AG04449 (cell line): ENCODE measurements at regions not wholly inside any gene's neighbourhood (a gene's known extent, or its start where the extent isn't known, plus 50 kb on each side); places are given as distances from the start of the nearest gene placed in this dataset.

ENCODE experiments used
- CTCF ChIA-PET: fragments of 350-600 bp; formaldehyde crosslinking; extraction: SDS; loops from one replicate; lab custom pipeline; 2021; ENCODE audit warnings: antibody characterized with exemption; lab: Yijun Ruan, JAX
- POLR2A ChIA-PET: fragments of 400-600, 350-600 bp; formaldehyde crosslinking; extraction: SDS; loops from one replicate; lab custom pipeline; 2020; ENCODE audit warnings: antibody characterized with exemption, inconsistent platforms; lab: Yijun Ruan, JAX
- DNase-seq: peaks from one replicate; pipeline ENCODE4 v3.0.0-alpha.2; 2010; ENCODE audit warnings: low read depth, low spot score
- H3K4me3 ChIP-seq: 2 replicates; pipeline ENCODE4 v1.5.1; 2011; ENCODE audit warnings: low read depth, mild to moderate bottlenecking, control low read depth, low read length
- TF ChIP-seq, protein P1 (sequence below): IDR thresholded peaks from one replicate; pipeline ENCODE4 v1.5.1; 2011; ENCODE audit warnings: mild to moderate bottlenecking, moderate library complexity, low read length, control low read depth, inconsistent platforms; ENCODE audit not compliant: insufficient read depth; ENCODE audit errors: missing control alignments

GRCh38 chr6:43880236-43881137, 110.5 kb downstream of the VEGFA start:
- POLR2A ChIA-PET, result no interaction called here
- TF ChIP-seq, protein P1, sequence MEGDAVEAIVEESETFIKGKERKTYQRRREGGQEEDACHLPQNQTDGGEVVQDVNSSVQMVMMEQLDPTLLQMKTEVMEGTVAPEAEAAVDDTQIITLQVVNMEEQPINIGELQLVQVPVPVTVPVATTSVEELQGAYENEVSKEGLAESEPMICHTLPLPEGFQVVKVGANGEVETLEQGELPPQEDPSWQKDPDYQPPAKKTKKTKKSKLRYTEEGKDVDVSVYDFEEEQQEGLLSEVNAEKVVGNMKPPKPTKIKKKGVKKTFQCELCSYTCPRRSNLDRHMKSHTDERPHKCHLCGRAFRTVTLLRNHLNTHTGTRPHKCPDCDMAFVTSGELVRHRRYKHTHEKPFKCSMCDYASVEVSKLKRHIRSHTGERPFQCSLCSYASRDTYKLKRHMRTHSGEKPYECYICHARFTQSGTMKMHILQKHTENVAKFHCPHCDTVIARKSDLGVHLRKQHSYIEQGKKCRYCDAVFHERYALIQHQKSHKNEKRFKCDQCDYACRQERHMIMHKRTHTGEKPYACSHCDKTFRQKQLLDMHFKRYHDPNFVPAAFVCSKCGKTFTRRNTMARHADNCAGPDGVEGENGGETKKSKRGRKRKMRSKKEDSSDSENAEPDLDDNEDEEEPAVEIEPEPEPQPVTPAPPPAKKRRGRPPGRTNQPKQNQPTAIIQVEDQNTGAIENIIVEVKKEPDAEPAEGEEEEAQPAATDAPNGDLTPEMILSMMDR, result no peak
- CTCF ChIA-PET, result interaction anchor here (1.2 kb wide), 1 partner anchor 14 kb away, joined by 3 read pairs; no protein-coding TSS in a partner anchor
- no peak for DNase-seq
- H3K4me3 ChIP-seq, result no peak overlapping the region

- TF ChIP-seq, protein P1, result no peak
Measured at GRCh38 chr6:43879722-43880121, 109.7 kb downstream of the VEGFA start.

DNA sequence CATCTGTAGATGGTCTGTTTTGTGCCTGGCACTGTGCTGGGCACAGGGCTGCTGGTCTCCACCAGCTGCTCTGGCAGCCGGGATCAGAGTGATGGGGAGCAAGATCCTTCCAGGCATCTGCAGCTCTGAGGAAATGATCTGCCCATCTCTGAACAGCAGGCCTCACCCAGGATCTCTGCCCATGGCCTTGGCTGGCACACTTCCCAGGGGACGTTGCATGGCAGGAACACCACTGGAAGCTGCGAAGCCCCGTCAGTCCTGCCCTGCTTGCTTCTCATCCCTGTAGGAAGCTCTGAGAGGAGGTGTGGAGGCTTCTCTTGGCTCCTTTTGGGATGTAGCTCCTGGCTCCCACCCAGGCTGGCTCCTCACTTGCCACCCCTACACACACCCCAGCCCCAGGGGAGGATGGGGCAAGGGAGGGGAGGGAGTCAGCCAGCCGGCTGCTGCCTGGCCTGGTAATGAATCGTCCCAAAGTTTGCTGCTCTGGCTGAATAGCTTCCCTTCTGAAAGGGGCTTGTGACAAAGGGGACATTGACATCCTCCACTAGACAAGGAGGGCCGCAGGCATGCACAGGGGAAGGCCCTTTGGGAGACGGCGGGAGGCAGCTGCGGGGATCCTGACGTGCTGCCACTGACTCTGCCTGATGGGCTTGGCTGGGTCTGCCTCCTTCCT, 108.9 kb downstream of the VEGFA start:
- TF ChIP-seq, protein P1, result no peak
- CTCF ChIA-PET, result no interaction called here
- DNase-seq, result no peak
- H3K4me3 ChIP-seq, result no peak overlapping the region
- POLR2A ChIA-PET, result no interaction called here

More at GRCh38 chr6:43879722-43880121, 109.7 kb downstream of the VEGFA start:
- no peak for DNase-seq
- no peak overlapping the region for H3K4me3 ChIP-seq
- CTCF ChIA-PET, result no interaction called here
- POLR2A ChIA-PET, result no interaction called here

GRCh38 chr6:43878127-43878634, 108.2 kb downstream of the VEGFA start:
- CTCF ChIA-PET, result interaction anchor here (0.6 kb wide), 1 partner anchor 178 kb away, joined by 3 read pairs; no protein-coding TSS in a partner anchor
- DNase-seq, result no peak
- POLR2A ChIA-PET, result no interaction called here
- TF ChIP-seq, protein P1, result no peak
- no peak overlapping the region for H3K4me3 ChIP-seq

GRCh38 chr6:43877463-43878126, 107.6 kb downstream of the VEGFA start:
- ChIA-PET POLR2A (no interaction called here), CTCF (interaction anchor here (0.6 kb wide), 1 partner anchor 177 kb away, joined by 3 read pairs; no protein-coding TSS in a partner anchor)
- TF ChIP-seq, protein P1, result no peak
- no peak overlapping the region for H3K4me3 ChIP-seq
- DNase-seq, result no peak
